Left ventricle myocardium inferior (tissue), 1 donor: ENCODE measurements at regions not wholly inside any gene's neighbourhood (a gene's known extent, or its start where the extent isn't known, plus 50 kb on each side); places are given as distances from the start of the nearest gene placed in this dataset.

Experiments used
- DNase-seq: peaks from one replicate; pipeline ENCODE4 v3.0.0-alpha.2; 2020
- H3K27ac ChIP-seq: fragments of 200-600 bp; replicated peaks from 2 replicates; pipeline ENCODE4 v1.8.0; 2021
- H3K27me3 ChIP-seq: fragments of 200-600 bp; 2 replicates; pipeline ENCODE4 v1.8.0; 2021; ENCODE audit warnings: low read depth
- H3K36me3 ChIP-seq: fragments of 200-600 bp; 2 replicates; pipeline ENCODE4 v1.8.0; 2021
- H3K4me1 ChIP-seq: fragments of 200-600 bp; 2 replicates; pipeline ENCODE4 v1.8.0; 2021
- H3K4me3 ChIP-seq: fragments of 200-600 bp; 2 replicates; pipeline ENCODE4 v1.8.0; 2021; ENCODE audit warnings: mild to moderate bottlenecking, moderate library complexity
- H3K9me3 ChIP-seq: fragments of 200-600 bp; replicated peaks from 2 replicates; pipeline ENCODE4 v1.8.0; 2021
- intact Hi-C: fragments of 100-400 bp; cut with micrococcal nuclease; formaldehyde crosslinking; loops from one replicate; pipeline ENCODE4 v1.11.0; 2022
- TF ChIP-seq, protein P1 (sequence below): fragments of 200-600 bp; IDR thresholded peaks from 2 replicates; pipeline ENCODE4 v1.8.0; 2021; ENCODE audit warnings: antibody characterized with exemption, mild to moderate bottlenecking, borderline replicate concordance
- donor health status: DM: no; HTN: yes; CAD: no; lungs with severe emphysema.

DNA sequence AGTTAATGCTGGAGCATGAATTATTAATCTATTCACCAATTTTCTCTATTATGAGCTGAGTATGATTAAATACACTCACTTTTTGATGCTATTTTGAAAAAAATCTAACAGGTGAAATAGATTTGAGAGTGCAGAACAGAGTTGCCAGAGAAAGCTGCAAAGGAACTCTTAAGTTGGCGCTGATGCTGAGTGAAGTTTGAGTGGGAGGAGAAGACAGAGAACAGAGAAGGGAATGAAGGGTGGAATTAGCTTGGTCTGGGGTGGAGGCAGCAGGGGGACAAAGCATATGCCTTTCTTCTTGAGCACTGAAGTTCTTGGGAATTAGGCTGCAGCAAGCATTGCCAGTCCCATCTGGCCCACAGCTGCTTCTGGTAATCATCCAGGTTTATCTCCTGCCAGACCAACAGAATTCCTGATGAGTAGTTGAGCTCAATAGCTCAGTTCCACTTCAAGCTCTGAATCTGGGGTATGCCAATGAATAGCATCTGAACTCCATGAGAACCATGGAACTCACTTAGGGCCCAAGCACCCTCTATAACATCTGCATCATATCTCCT lies 290.1 kb downstream of the HINT1 start:
- peaks cover 17% of the 10 kb centered on the region for H3K9me3 ChIP-seq
- TF ChIP-seq, protein P1, sequence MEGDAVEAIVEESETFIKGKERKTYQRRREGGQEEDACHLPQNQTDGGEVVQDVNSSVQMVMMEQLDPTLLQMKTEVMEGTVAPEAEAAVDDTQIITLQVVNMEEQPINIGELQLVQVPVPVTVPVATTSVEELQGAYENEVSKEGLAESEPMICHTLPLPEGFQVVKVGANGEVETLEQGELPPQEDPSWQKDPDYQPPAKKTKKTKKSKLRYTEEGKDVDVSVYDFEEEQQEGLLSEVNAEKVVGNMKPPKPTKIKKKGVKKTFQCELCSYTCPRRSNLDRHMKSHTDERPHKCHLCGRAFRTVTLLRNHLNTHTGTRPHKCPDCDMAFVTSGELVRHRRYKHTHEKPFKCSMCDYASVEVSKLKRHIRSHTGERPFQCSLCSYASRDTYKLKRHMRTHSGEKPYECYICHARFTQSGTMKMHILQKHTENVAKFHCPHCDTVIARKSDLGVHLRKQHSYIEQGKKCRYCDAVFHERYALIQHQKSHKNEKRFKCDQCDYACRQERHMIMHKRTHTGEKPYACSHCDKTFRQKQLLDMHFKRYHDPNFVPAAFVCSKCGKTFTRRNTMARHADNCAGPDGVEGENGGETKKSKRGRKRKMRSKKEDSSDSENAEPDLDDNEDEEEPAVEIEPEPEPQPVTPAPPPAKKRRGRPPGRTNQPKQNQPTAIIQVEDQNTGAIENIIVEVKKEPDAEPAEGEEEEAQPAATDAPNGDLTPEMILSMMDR = no peak
- H3K36me3 ChIP-seq = no peaks in the 10 kb centered on the region
- DNase-seq = no peak
- H3K4me3 ChIP-seq = no peak overlapping the region
- intact Hi-C loops = no loop called here
- H3K27me3 ChIP-seq = no peaks in the 10 kb centered on the region
- H3K27ac ChIP-seq = no peak overlapping the region
- no peaks in the 10 kb centered on the region for H3K4me1 ChIP-seq

DNA sequence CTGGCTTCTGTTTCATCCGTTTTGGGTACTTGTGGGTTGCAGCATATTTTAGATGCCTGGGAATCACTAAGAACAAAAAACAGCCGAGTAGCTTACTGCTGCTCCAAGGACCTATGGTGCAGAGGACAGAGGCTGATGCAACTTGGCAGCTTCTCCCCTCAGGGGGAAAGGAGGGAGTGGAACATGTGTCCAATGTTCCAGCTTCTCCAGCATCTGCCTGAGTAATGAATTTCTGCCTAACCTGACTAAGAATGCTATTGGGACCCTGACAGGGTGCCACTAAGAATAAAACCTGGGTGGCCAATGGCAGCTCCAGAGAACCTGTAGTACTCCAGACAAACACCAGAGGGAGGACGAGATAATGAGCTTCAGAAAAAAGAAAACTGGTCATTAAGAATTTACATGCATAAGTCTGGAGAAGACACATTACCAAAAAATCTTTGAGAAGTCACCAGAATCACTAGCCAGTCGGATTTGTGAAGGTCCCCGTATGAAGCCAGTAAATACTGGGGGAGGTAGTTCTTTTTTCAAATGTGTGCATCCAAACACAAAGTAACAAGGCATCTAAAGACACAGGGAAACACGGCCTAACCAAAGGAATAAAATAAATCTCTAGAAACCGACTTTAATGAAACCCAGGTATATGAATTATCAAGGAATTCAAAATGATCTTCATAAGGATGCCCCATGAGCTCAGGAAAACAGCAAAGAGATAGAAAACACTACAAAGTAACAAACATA lies 293.5 kb downstream of the HINT1 start:
- H3K4me3 ChIP-seq = no peak overlapping the region
- intact Hi-C loops = no loop called here
- H3K27ac ChIP-seq = no peak overlapping the region
- no peaks in the 10 kb centered on the region for H3K36me3 ChIP-seq
- DNase-seq = peak; percentile 46
- H3K4me1 ChIP-seq = peaks cover 6% of the 10 kb centered on the region
- H3K27me3 ChIP-seq = no peaks in the 10 kb centered on the region
- H3K9me3 ChIP-seq = no peaks in the 10 kb centered on the region
- TF ChIP-seq, protein P1 = peak; percentile 59

DNA sequence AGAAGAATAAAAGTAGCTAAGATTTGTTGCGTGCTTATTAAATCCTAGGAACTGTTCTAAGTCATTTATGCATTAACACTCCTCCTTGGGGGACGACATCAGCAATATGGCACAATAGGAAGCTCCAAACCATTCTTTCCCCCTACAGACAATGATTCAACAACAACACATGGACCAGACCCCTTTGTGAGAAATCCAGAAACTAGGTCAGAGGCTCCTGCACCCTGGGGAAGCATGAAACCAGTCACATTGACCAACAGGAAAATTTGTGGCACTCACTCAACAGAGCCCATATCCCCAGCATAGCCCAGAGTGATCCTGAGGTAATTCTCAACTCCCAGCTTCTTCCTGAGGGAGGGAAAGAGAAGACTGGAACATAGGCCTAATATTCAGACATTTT lies 294.4 kb downstream of the HINT1 start:
- TF ChIP-seq, protein P1 = no peak
- Histone ChIP-seq H3K36me3 (no peaks in the 10 kb centered on the region), H3K9me3 (no peaks in the 10 kb centered on the region), H3K4me3 (no peak overlapping the region), H3K27ac (peak overlapping the region; percentile 38), H3K27me3 (no peaks in the 10 kb centered on the region), H3K4me1 (peaks cover 6% of the 10 kb centered on the region)
- DNase-seq = no peak
- intact Hi-C loops = no loop called here

GRCh38 chr5:130868186-130868840 lies 296.7 kb downstream of the HINT1 start:
- TF ChIP-seq, protein P1 = no peak
- Histone ChIP-seq H3K27me3 (no peaks in the 10 kb centered on the region), H3K4me3 (no peak overlapping the region), H3K36me3 (no peaks in the 10 kb centered on the region), H3K27ac (peak overlapping the region; percentile 31), H3K9me3 (no peaks in the 10 kb centered on the region), H3K4me1 (peaks cover 6% of the 10 kb centered on the region)
- no peak for DNase-seq
- intact Hi-C loops = no loop called here

DNA sequence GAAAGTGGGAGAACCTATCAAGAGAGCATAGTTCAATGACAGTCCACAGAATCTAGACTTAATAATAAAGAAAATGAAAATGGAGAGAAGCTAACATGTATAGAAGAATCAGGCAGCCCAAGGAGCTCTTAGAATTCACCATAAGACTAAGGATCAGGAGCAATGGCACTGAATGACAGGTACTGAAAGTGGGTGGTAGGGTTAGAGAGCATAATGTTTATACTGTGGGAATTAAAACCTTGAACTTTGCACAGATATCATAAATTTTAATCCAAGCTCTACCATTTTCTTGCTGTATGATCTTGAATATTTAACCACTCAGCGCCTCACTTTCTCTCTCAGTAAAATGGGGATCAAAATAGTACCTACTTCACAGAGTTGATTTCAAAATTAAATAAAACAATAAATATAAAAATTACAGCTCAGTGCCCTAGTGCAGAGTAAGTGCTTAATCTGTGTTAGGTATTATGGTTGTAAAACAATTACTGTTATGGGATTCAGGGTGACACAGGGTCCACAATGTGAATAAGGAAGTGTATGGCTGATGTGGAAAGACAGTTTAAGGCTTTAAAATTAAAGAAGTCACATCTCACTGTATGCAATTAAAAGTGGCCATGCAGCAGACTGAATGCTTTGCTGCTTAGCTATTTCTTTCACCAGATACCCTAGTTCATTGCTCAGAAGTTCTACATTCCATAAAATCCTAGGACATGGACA lies 319.8 kb downstream of the HINT1 start:
- TF ChIP-seq, protein P1 = no peak
- Histone ChIP-seq H3K4me1 (no peaks in the 10 kb centered on the region), H3K27ac (no peak overlapping the region), H3K36me3 (no peaks in the 10 kb centered on the region), H3K4me3 (no peak overlapping the region), H3K9me3 (peaks cover 26% of the 10 kb centered on the region), H3K27me3 (no peaks in the 10 kb centered on the region)
- intact Hi-C loops = no loop called here
- no peak for DNase-seq
